ENCODE measurements at regions not wholly inside any gene's neighbourhood (a gene's known extent, or its start where the extent isn't known, plus 50 kb on each side); places are given as distances from the start of the nearest gene placed in this dataset.
"Not testable (repeated sequence)": the region's sequence is repeated elsewhere in the genome, so short reads cannot be mapped to it uniquely, and the experiment has no call there.

- FAIRE-seq; H3K27me3 ChIP-seq; H3K4me3 ChIP-seq; H3K9me3 ChIP-seq; intact Hi-C loops (cut with DNase I); ATAC-seq; H3K27ac ChIP-seq; H3K36me3 ChIP-seq; H3K4me1 ChIP-seq: not testable (repeated sequence)
- DNase-seq: peak in 2 of 6 donors; percentile 1 to 4
- WGBS, 2 donors: 67% methylated on average over 38 of the region's 54 CpGs; no CpG with 5 or more reads in 1 of the 2 donors
Observed at GRCh38 chr22:10526079-10526478, 5001.9 kb upstream of the OR11H1 start.

- H3K4me1 ChIP-seq; FAIRE-seq; H3K27me3 ChIP-seq; DNase-seq; intact Hi-C loops (cut with DNase I); H3K36me3 ChIP-seq; ATAC-seq; H3K4me3 ChIP-seq; H3K27ac ChIP-seq; H3K9me3 ChIP-seq: not testable (repeated sequence)
- 44% methylated on average over 2 of the region's 4 CpGs; no CpG with 5 or more reads in 1 of the 2 donors for WGBS, 2 donors
Observed at GRCh38 chr22:10531141-10531540, 4996.9 kb upstream of the OR11H1 start.

- FAIRE-seq; H3K4me3 ChIP-seq; ATAC-seq; H3K27ac ChIP-seq; H3K4me1 ChIP-seq; H3K9me3 ChIP-seq; H3K36me3 ChIP-seq; H3K27me3 ChIP-seq; intact Hi-C loops (cut with DNase I): not testable (repeated sequence)
- peak in 2 of 6 donors; percentile 1 to 7 for DNase-seq
- 47 to 69% methylated on average over 12 to 42 of the region's 42 CpGs for WGBS, 2 donors
Observed at GRCh38 chr22:10572531-10572930, 4955.5 kb upstream of the OR11H1 start.

GRCh38 chr22:10601071-10601470 lies 4926.9 kb upstream of the OR11H1 start:
- H3K27ac ChIP-seq; H3K36me3 ChIP-seq; ATAC-seq; intact Hi-C loops (cut with DNase I); H3K27me3 ChIP-seq; H3K4me3 ChIP-seq; DNase-seq; H3K9me3 ChIP-seq; FAIRE-seq; H3K4me1 ChIP-seq: not testable (repeated sequence)
- no CpG with 5 or more reads among the region's 2 CpGs for WGBS, 2 donors

- H3K27ac ChIP-seq; H3K36me3 ChIP-seq; H3K27me3 ChIP-seq; H3K4me1 ChIP-seq; H3K9me3 ChIP-seq; H3K4me3 ChIP-seq; FAIRE-seq; intact Hi-C loops (cut with DNase I); ATAC-seq: not testable (repeated sequence)
- DNase-seq: peak in 1 of 6 donors; percentile 1
- 88% methylated on average over 10 of the region's 15 CpGs; no CpG with 5 or more reads in 1 of the 2 donors for WGBS, 2 donors
Observed at GRCh38 chr22:10631961-10632360, 4896.0 kb upstream of the OR11H1 start.

GRCh38 chr22:10635341-10635740 lies 4892.7 kb upstream of the OR11H1 start:
- H3K27me3 ChIP-seq; H3K4me3 ChIP-seq; ATAC-seq; H3K4me1 ChIP-seq; intact Hi-C loops (cut with DNase I); FAIRE-seq; H3K27ac ChIP-seq; H3K36me3 ChIP-seq; H3K9me3 ChIP-seq: not testable (repeated sequence)
- 29% methylated on average over 1 of the region's 3 CpGs; no CpG with 5 or more reads in 1 of the 2 donors for WGBS, 2 donors
- DNase-seq: peak in 1 of 6 donors; percentile 27

- ATAC-seq; intact Hi-C loops (cut with DNase I); DNase-seq; H3K4me3 ChIP-seq; H3K27ac ChIP-seq; H3K27me3 ChIP-seq; H3K4me1 ChIP-seq; FAIRE-seq; H3K36me3 ChIP-seq; H3K9me3 ChIP-seq: not testable (repeated sequence)
- 56 to 64% methylated on average over 9 to 14 of the region's 14 CpGs for WGBS, 2 donors
Observed at GRCh38 chr22:10662818-10663217, 4865.2 kb upstream of the OR11H1 start.

- DNase-seq, FAIRE-seq: not testable (repeated sequence)
- WGBS, 2 donors: 10 to 19% methylated on average over 5 to 6 of the region's 6 CpGs
Observed at GRCh38 chr22:10673065-10673464, 4854.9 kb upstream of the OR11H1 start.

GRCh38 chr22:10678720-10679119 lies 4849.3 kb upstream of the OR11H1 start:
- H3K9me3 ChIP-seq; FAIRE-seq; intact Hi-C loops (cut with DNase I); H3K4me3 ChIP-seq; H3K27ac ChIP-seq; ATAC-seq; H3K4me1 ChIP-seq; DNase-seq; H3K36me3 ChIP-seq; H3K27me3 ChIP-seq: not testable (repeated sequence)
- WGBS, 2 donors: 6 to 8% methylated on average over 3 of the region's 3 CpGs

More at GRCh38 chr22:10673065-10673464, 4854.9 kb upstream of the OR11H1 start:
- intact Hi-C loops (cut with DNase I); ATAC-seq; H3K27ac ChIP-seq; H3K9me3 ChIP-seq; H3K27me3 ChIP-seq; H3K4me3 ChIP-seq; H3K4me1 ChIP-seq; H3K36me3 ChIP-seq: not testable (repeated sequence)

- ATAC-seq; H3K36me3 ChIP-seq; H3K4me1 ChIP-seq; intact Hi-C loops (cut with DNase I); H3K4me3 ChIP-seq; DNase-seq; H3K27ac ChIP-seq; H3K9me3 ChIP-seq; FAIRE-seq; H3K27me3 ChIP-seq: not testable (repeated sequence)
- WGBS, 2 donors: 32 to 33% methylated on average over 1 of the region's 2 CpGs
Observed at GRCh38 chr22:10685436-10685835, 4842.6 kb upstream of the OR11H1 start.

GRCh38 chr22:10687256-10687655 lies 4840.7 kb upstream of the OR11H1 start:
- not testable (repeated sequence) for ATAC-seq
- 31 to 40% methylated on average over 4 of the region's 4 CpGs for WGBS, 2 donors
- DNase-seq: peak in 4 of 6 donors; percentile 15 to 53 (median 28)

GRCh38 chr22:10698836-10699235 lies 4829.2 kb upstream of the OR11H1 start:
- DNase-seq; H3K27ac ChIP-seq; H3K36me3 ChIP-seq; intact Hi-C loops (cut with DNase I); ATAC-seq; H3K4me1 ChIP-seq; H3K4me3 ChIP-seq; H3K27me3 ChIP-seq; FAIRE-seq; H3K9me3 ChIP-seq: not testable (repeated sequence)
- 59 to 64% methylated on average over 16 to 45 of the region's 45 CpGs for WGBS, 2 donors

More at GRCh38 chr22:10687256-10687655, 4840.7 kb upstream of the OR11H1 start:
- H3K9me3 ChIP-seq; H3K27me3 ChIP-seq; H3K27ac ChIP-seq; intact Hi-C loops (cut with DNase I); H3K36me3 ChIP-seq; H3K4me3 ChIP-seq; FAIRE-seq; H3K4me1 ChIP-seq: not testable (repeated sequence)
